IMR-90 (cell line): ENCODE measurements at regions not wholly inside any gene's neighbourhood (a gene's known extent, or its start where the extent isn't known, plus 50 kb on each side); places are given as distances from the start of the nearest gene placed in this dataset.

ENCODE experiments used
- ATAC-seq: fragments of 200-7000 bp; cut with Tn5 transposase; 2 replicates; pipeline ENCODE4 v1.9.1; 2020; ENCODE audit warnings: low read depth, mild to moderate bottlenecking, moderate library complexity
- BruUV-seq: library from RNA; stranded (reverse); fragments of 400-500 nt; replicated peaks from 2 replicates; lab custom pipeline; 2021; lab: Mats Ljungman, UMichigan
- CTCF ChIA-PET: fragments of 300-600 bp; formaldehyde crosslinking; extraction: SDS; loops from one replicate; lab custom pipeline; 2021; ENCODE audit warnings: antibody characterized with exemption; lab: Yijun Ruan, JAX
- POLR2A ChIA-PET: fragments of 300-600 bp; sonication (Branson Sonifier 250); formaldehyde crosslinking; loops from one replicate; lab custom pipeline; 2022; ENCODE audit warnings: antibody characterized with exemption; ENCODE audit not compliant: unreplicated experiment; lab: Charles Lee
- DNase-seq: peaks from one replicate; pipeline ENCODE4 v3.0.0; 2013
- H2AFZ ChIP-seq: replicated peaks from 2 replicates; pipeline ENCODE3; 2013; ENCODE audit warnings: low read length, mild to moderate bottlenecking; ENCODE audit not compliant: poor library complexity
- H2AK5ac ChIP-seq: 2 replicates; pipeline ENCODE4 v1.6.1; 2013; ENCODE audit warnings: low read depth, low read length, inconsistent platforms
- H2AK9ac ChIP-seq: replicated peaks from 2 replicates; pipeline ENCODE3; 2013; ENCODE audit warnings: mild to moderate bottlenecking, low read depth, low read length, moderate library complexity; ENCODE audit not compliant: poor library complexity
- H2BK120ac ChIP-seq: 2 replicates; pipeline ENCODE4 v1.6.1; 2013; ENCODE audit warnings: low read depth, low read length, inconsistent platforms
- H2BK15ac ChIP-seq: 3 replicates; pipeline ENCODE4 v1.6.1; 2013; ENCODE audit warnings: low read depth, low read length, inconsistent platforms
- H2BK20ac ChIP-seq: 2 replicates; pipeline ENCODE4 v1.6.1; 2013; ENCODE audit warnings: low read depth, mild to moderate bottlenecking, inconsistent platforms, low read length, moderate library complexity
- H2BK5ac ChIP-seq: 2 replicates; pipeline ENCODE4 v1.6.1; 2013; ENCODE audit warnings: mild to moderate bottlenecking, low read depth, low read length, inconsistent platforms; ENCODE audit not compliant: poor library complexity, severe bottlenecking
- H3K14ac ChIP-seq: replicated peaks from 2 replicates; pipeline ENCODE4 v1.6.1; 2013; ENCODE audit warnings: low read depth, low read length, inconsistent platforms
- H3K18ac ChIP-seq: 2 replicates; pipeline ENCODE4 v1.6.1; 2013; ENCODE audit warnings: low read depth, low read length, control low read depth
- H3K23ac ChIP-seq: 2 replicates; pipeline ENCODE4 v1.6.1; 2013; ENCODE audit warnings: low read depth, low read length, inconsistent platforms
- H3K27ac ChIP-seq: 2 replicates; pipeline ENCODE4 v1.5.1; 2013; ENCODE audit warnings: mild to moderate bottlenecking, control low read depth, low read length; ENCODE audit not compliant: insufficient read depth
- H3K27me3 ChIP-seq: 2 replicates; pipeline ENCODE4 v1.6.1; 2013; ENCODE audit warnings: low read length; ENCODE audit not compliant: control insufficient read depth, insufficient read depth
- H3K36me3 ChIP-seq: 2 replicates; pipeline ENCODE4 v1.6.1; 2013; ENCODE audit warnings: low read length, mixed read lengths; ENCODE audit not compliant: control insufficient read depth, insufficient read depth
- H3K4ac ChIP-seq: 2 replicates; pipeline ENCODE4 v1.6.1; 2013; ENCODE audit warnings: low read depth, low read length, inconsistent platforms
- H3K4me1 ChIP-seq: 2 replicates; pipeline ENCODE4 v1.6.1; 2013; ENCODE audit warnings: low read length, mixed read lengths; ENCODE audit not compliant: control insufficient read depth, insufficient read depth
- H3K4me2 ChIP-seq: 2 replicates; pipeline ENCODE4 v1.6.1; 2013; ENCODE audit warnings: low read depth, mild to moderate bottlenecking, control low read depth, low read length, moderate library complexity
- H3K4me3 ChIP-seq: 2 replicates; pipeline ENCODE4 v1.5.1; 2013; ENCODE audit warnings: low read depth, mild to moderate bottlenecking, control low read depth, low read length, moderate library complexity; ENCODE audit not compliant: insufficient read depth
- H3K56ac ChIP-seq: 2 replicates; pipeline ENCODE4 v1.6.1; 2013; ENCODE audit warnings: low read length, inconsistent platforms; ENCODE audit not compliant: insufficient read depth; ENCODE audit errors: extremely low read depth
- H3K79me1 ChIP-seq, 2 experiments: 2 replicates each; pipeline ENCODE4 v1.6.1; 2013; ENCODE audit warnings: low read length in 2 of 2, inconsistent platforms in 1 of 2, low read depth in 1 of 2
- H3K9ac ChIP-seq: 2 replicates; pipeline ENCODE4 v1.6.1; 2013; ENCODE audit warnings: low read depth, low read length, control low read depth
- H3K9me1 ChIP-seq: 2 replicates; pipeline ENCODE4 v1.6.1; 2013; ENCODE audit warnings: low read length, inconsistent platforms; ENCODE audit not compliant: insufficient read depth
- H3K9me3 ChIP-seq: 2 replicates; pipeline ENCODE4 v1.6.1; 2013; ENCODE audit warnings: low read length; ENCODE audit not compliant: control insufficient read depth, insufficient read depth
- H4K20me1 ChIP-seq: 2 replicates; pipeline ENCODE4 v1.6.1; 2013; ENCODE audit warnings: low read length, inconsistent platforms; ENCODE audit not compliant: insufficient read depth
- H4K5ac ChIP-seq: 2 replicates; pipeline ENCODE4 v1.6.1; 2013; ENCODE audit warnings: mild to moderate bottlenecking, low read depth, low read length, control low read depth
- H4K8ac ChIP-seq, 2 experiments: 2 replicates each; pipeline ENCODE4 v1.6.1; 2013; ENCODE audit warnings: low read depth in 2 of 2, low read length in 2 of 2, control low read depth in 1 of 2, inconsistent platforms in 1 of 2
- H4K91ac ChIP-seq: 2 replicates; pipeline ENCODE4 v1.6.1; 2013; ENCODE audit warnings: low read depth, low read length, inconsistent platforms; ENCODE audit not compliant: insufficient read depth
- NFE2L2 ChIP-seq: fragments of 150-350 bp; IDR thresholded peaks from 2 replicates; pipeline ENCODE4 v1.6.1; 2016; ENCODE audit warnings: low read depth, mild to moderate bottlenecking, low read length
- POLR2A ChIP-seq: IDR thresholded peaks from 2 replicates; pipeline ENCODE4 v1.6.1; 2012; ENCODE audit warnings: mild to moderate bottlenecking, low read depth, low read length
- RFX5 ChIP-seq: IDR thresholded peaks from 2 replicates; pipeline ENCODE4 v1.8.0; 2012; ENCODE audit warnings: low read depth, mild to moderate bottlenecking, low read length, moderate library complexity
- WGBS, 2 experiments: methylation state at CpG; one replicate each; pipeline versions ENCODE4 v1.1.5 to v1.1.7; 2013; ENCODE audit warnings: missing lambda C conversion rate in 2 of 2; ENCODE audit not compliant: insufficient read length in 1 of 2; ENCODE audit errors: extremely low coverage in 2 of 2; 5-methylcytosine and 5-hydroxymethylcytosine counted together
- dilution Hi-C: fragments of 300-500 bp; cut with HindIII; formaldehyde crosslinking; loops from one replicate; pipeline ENCODE4 v1.14.3; 2018; ENCODE audit warnings: low sequenced_read_pairs; ENCODE audit not compliant: unreplicated experiment
- in situ Hi-C: fragments of 300-500 bp; cut with MboI; formaldehyde crosslinking; loops from 3 replicates; pipeline ENCODE4 v1.14.3; 2019; ENCODE audit warnings: low sequenced_read_pairs, inconsistent platforms, mixed read lengths
- intact Hi-C: fragments of 100-400 bp; cut with micrococcal nuclease; formaldehyde crosslinking; loops from 2 replicates; pipeline ENCODE4 v1.10.0; 2022

DNA sequence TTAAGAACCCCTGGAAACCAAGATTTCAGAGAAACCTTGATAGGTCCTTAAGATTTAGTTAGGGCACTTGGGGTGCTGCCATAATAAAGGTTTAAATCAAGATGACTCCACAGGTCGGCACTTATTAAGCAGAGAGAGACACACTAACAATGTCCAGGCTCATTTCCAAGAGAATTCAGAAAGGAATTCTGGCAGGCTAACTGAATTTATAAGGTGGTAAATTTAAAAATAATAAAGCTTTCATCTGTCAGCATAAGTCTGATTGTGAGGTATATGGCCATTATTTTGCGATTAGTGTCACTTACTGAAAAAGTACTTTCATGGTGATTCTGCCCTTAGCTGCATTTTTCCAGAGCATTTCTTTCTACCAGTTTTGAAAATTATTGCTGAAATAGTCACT is 472.7 kb downstream of the ARAP2 start:
- WGBS, 2 experiments: no CpG with 5 or more reads among the region's 2 CpGs
- H2AK5ac ChIP-seq: no peak overlapping the region
- ATAC-seq: no peak

More for the DNA sequence above, 472.7 kb downstream of the ARAP2 start:
- Histone ChIP-seq H3K4ac (no peak overlapping the region), H3K23ac (no peak overlapping the region), H3K4me3 (no peak overlapping the region), H2BK20ac (no peak overlapping the region), H4K20me1 (no peaks in the 10 kb centered on the region), H3K4me1 (no peaks in the 10 kb centered on the region), H3K36me3 (no peaks in the 10 kb centered on the region), H4K8ac (no peak overlapping the region), H3K9me1 (no peaks in the 10 kb centered on the region), H2AK9ac (no peak overlapping the region), H3K56ac (no peak overlapping the region), H3K79me1 (no peaks in the 10 kb centered on the region), H2BK15ac (no peak overlapping the region), H3K27ac (no peak overlapping the region), H2AFZ (no peak overlapping the region), H4K5ac (no peak overlapping the region), H3K27me3 (no peaks in the 10 kb centered on the region), H3K9me3 (no peaks in the 10 kb centered on the region), H3K4me2 (no peak overlapping the region), H3K9ac (no peak overlapping the region), H4K91ac (no peak overlapping the region), H2BK120ac (no peak overlapping the region), H2BK5ac (no peak overlapping the region), H3K14ac (no peak overlapping the region), H3K18ac (no peak overlapping the region)
- dilution Hi-C loops (no loop called here), intact Hi-C loops (no loop called here), in situ Hi-C loops (no loop called here)
- TF ChIP-seq RFX5 (no peak), NFE2L2 (no peak), POLR2A (no peak)
- DNase-seq: no peak
- ChIA-PET POLR2A (no interaction called here), CTCF (interaction anchor here (0.7 kb wide), 1 partner anchor 831 kb away, joined by 3 read pairs; no protein-coding TSS in a partner anchor)
- no TSS peak for BruUV-seq
